Chondrocyte (in vitro differentiated cells): ENCODE measurements at regions not wholly inside any gene's neighbourhood (a gene's known extent, or its start where the extent isn't known, plus 50 kb on each side); places are given as distances from the start of the nearest gene placed in this dataset.

Experiments
- DNase-seq: peaks from one replicate; pipeline ENCODE4 v3.0.0; 2021; ENCODE audit warnings: mixed read lengths, low spot score
- H3K27ac Mint-ChIP-seq: one replicate; pipeline ENCODE4 v1.8.0; 2021; ENCODE audit warnings: mild to moderate bottlenecking, moderate library complexity, mixed read lengths; ENCODE audit not compliant: unreplicated experiment
- H3K27me3 Mint-ChIP-seq: 2 replicates; pipeline ENCODE4 v1.8.0; 2021; ENCODE audit warnings: low read depth, mixed read lengths
- H3K36me3 Mint-ChIP-seq: 2 replicates; pipeline ENCODE4 v1.8.0; 2021; ENCODE audit warnings: low read depth, mixed read lengths
- H3K4me1 Mint-ChIP-seq: 2 replicates; pipeline ENCODE4 v1.8.0; 2021; ENCODE audit warnings: low read depth, mild to moderate bottlenecking, mixed read lengths
- H3K4me3 Mint-ChIP-seq: one replicate; pipeline ENCODE4 v1.8.0; 2021; ENCODE audit warnings: mild to moderate bottlenecking, moderate library complexity, mixed read lengths; ENCODE audit not compliant: unreplicated experiment
- H3K9me3 Mint-ChIP-seq: 2 replicates; pipeline ENCODE4 v1.8.0; 2021; ENCODE audit warnings: low read depth, mixed read lengths
- TF ChIP-seq, protein P1 (sequence below): fragments of 200-600 bp; sonication (generic); IDR thresholded peaks from 2 replicates; pipeline ENCODE4 v1.5.0; 2021; ENCODE audit warnings: antibody characterized with exemption, mild to moderate bottlenecking, moderate library complexity

DNA sequence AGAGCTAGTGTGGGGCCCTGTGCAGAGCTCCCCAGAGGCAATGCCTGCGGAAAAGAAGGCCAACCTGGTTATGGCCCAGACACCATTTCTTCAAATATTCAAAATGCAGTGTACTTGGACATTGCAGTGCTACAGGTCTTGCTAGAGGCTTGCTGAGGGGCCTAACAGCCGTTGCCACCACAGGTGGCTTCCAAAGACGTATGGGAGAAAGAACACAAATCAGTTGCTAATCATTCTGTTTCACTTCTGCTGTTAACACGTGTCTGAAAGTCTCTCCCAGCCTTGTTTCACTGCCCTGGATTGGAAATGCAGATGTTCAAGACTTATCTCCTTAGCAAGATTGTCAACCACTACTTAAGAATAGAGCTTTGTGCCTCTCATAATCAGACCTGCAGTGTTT lies 925.9 kb downstream of the GALC start:
- H3K4me3 Mint-ChIP-seq: no peak overlapping the region
- no peak for DNase-seq
- no peaks in the 10 kb centered on the region for H3K27me3 Mint-ChIP-seq

DNA sequence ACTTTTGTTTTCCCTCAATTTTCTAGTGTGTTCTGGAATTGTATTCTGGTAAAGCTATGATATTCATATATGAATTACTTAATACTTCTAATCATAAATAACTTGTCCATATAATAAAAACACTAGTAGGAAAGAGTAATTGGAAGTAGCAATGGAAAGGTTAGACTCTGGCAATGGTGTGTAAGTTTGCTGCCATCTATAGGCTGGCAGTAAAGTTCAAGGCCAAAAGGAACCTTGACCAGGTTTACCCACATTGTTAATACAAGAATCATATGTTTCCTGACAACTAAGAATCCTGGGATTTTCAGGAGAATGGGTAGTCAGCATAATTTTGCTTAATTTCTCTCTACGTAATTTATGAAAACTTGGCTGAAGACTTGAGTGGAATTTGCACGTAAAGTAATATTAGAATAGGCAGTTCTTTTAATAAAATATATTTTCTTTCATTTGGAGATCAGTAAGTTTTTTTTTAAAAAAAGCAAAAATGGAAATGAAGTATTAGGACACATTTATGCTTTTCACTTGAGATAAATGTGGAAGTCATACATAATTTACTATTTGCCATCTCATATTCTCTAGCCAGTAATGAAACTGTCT lies 926.7 kb downstream of the GALC start:
- no peak for DNase-seq
- H3K27me3 Mint-ChIP-seq: peaks cover under 1% of the 10 kb centered on the region
- H3K9me3 Mint-ChIP-seq: no peaks in the 10 kb centered on the region
- H3K27ac Mint-ChIP-seq: no peak overlapping the region
- no peaks in the 10 kb centered on the region for H3K4me1 Mint-ChIP-seq
- no peaks in the 10 kb centered on the region for H3K36me3 Mint-ChIP-seq
- H3K4me3 Mint-ChIP-seq: no peak overlapping the region
- TF ChIP-seq, protein P1, sequence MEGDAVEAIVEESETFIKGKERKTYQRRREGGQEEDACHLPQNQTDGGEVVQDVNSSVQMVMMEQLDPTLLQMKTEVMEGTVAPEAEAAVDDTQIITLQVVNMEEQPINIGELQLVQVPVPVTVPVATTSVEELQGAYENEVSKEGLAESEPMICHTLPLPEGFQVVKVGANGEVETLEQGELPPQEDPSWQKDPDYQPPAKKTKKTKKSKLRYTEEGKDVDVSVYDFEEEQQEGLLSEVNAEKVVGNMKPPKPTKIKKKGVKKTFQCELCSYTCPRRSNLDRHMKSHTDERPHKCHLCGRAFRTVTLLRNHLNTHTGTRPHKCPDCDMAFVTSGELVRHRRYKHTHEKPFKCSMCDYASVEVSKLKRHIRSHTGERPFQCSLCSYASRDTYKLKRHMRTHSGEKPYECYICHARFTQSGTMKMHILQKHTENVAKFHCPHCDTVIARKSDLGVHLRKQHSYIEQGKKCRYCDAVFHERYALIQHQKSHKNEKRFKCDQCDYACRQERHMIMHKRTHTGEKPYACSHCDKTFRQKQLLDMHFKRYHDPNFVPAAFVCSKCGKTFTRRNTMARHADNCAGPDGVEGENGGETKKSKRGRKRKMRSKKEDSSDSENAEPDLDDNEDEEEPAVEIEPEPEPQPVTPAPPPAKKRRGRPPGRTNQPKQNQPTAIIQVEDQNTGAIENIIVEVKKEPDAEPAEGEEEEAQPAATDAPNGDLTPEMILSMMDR: peak; percentile 62

More for the DNA sequence above, 925.9 kb downstream of the GALC start:
- TF ChIP-seq, protein P1: no peak
- Mint-ChIP-seq H3K9me3 (no peaks in the 10 kb centered on the region), H3K4me1 (no peaks in the 10 kb centered on the region), H3K36me3 (no peaks in the 10 kb centered on the region), H3K27ac (no peak overlapping the region)

DNA sequence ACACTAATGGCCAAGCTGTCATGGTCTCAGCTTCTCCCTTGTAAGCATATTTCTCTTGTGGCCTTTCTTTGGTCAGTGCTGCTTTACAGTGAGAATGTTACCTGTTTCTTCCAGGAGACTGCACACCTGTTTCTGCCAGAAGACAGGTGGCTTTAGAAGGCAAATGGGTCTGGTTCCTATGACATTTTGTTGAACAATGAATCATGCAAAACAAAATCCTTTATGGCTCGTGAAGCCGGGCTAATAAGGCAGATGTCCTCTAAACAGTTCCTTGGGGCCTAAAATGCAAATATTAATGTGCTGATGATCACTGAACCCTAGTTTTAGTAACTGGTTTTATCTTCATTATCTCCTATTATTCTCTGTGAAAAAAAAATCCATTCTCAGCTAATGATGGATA lies 927.6 kb downstream of the GALC start:
- DNase-seq: no peak
- Mint-ChIP-seq H3K27ac (no peak overlapping the region), H3K4me3 (no peak overlapping the region), H3K27me3 (peaks cover 1% of the 10 kb centered on the region), H3K36me3 (no peaks in the 10 kb centered on the region), H3K9me3 (no peaks in the 10 kb centered on the region), H3K4me1 (no peaks in the 10 kb centered on the region)
- TF ChIP-seq, protein P1: no peak

DNA sequence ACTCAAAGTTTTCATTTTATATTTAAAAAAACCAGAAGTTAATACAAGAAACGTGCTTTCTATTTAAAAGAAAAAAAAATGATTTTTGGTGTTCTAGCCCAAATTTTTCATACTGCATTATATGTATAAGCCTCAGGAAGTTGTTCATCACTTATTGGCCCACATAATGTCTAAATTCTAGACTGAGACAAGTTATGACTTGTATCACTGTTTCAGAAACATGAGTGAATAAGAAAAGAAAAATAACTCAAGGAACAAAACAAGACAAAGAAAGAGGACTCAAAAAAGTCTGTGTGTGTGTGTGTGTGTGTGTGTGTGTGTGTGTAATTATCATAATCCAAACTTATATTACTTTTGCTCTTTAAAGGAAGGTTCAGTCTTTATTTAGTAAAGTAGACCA lies 929.8 kb downstream of the GALC start:
- no peaks in the 10 kb centered on the region for H3K9me3 Mint-ChIP-seq
- no peak overlapping the region for H3K4me3 Mint-ChIP-seq

DNA sequence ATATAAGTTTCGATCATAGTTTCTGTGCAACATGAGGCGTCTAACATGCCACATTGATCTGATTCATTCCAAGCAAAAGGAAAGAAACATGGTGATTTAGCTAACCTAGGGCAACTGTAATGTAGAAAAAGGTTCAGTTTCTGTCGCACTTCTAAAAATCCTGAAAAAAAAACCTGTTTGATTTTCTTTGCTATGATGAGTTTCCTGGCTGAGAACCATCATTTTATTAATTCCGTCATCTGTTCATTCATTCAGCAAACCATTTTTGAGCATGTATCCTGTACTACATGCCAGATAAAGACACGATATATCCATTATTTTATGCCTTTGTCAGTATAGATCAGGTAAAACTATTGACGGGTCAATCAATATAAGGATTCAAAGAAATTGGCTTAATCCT lies 932.6 kb downstream of the GALC start:
- no peak for DNase-seq
- Mint-ChIP-seq H3K4me1 (no peaks in the 10 kb centered on the region), H3K27ac (no peak overlapping the region), H3K27me3 (peaks cover 1% of the 10 kb centered on the region), H3K4me3 (no peak overlapping the region), H3K9me3 (no peaks in the 10 kb centered on the region), H3K36me3 (no peaks in the 10 kb centered on the region)
- TF ChIP-seq, protein P1: no peak

More for the DNA sequence above, 929.8 kb downstream of the GALC start:
- Mint-ChIP-seq H3K27me3 (peaks cover 1% of the 10 kb centered on the region), H3K36me3 (no peaks in the 10 kb centered on the region), H3K4me1 (no peaks in the 10 kb centered on the region), H3K27ac (no peak overlapping the region)
- no peak for DNase-seq
- TF ChIP-seq, protein P1: no peak
